ENCODE measurements at regions not wholly inside any gene's neighbourhood (a gene's known extent, or its start where the extent isn't known, plus 50 kb on each side); places are given as distances from the start of the nearest gene placed in this dataset.

DNA sequence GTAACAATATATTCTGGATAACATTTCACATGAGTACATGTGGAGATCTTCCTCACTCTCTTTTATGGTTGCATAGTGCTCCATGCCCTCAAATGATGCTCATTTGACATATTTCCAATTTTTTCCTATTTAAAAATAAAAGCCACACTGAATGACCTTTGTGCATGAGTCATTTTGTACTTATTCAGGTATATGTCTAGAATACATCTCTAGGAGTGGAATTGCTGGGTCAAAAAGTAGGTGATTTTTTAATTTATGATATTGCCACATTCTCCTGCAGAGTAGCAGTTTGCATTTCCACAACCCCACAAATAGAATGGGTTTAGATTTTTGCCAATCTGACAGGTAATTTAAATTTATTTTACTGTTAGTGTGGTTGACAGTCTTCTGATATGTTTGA is 104.8 kb downstream of the RPAP3 start:
- Histone ChIP-seq H3K27ac (no peak overlapping the region), H3K4me3 (no peak overlapping the region), H3K9ac (ENCODE audit: low read depth in 2 of 2, low read length in 2 of 2) (no peak overlapping the region), H3K36me3 (no peaks in the 10 kb centered on the region), H3K27me3 (no peaks in the 10 kb centered on the region), H3K9me3 (no peaks in the 10 kb centered on the region), H3K4me1 (no peaks in the 10 kb centered on the region)
- TF ChIP-seq, protein P1, sequence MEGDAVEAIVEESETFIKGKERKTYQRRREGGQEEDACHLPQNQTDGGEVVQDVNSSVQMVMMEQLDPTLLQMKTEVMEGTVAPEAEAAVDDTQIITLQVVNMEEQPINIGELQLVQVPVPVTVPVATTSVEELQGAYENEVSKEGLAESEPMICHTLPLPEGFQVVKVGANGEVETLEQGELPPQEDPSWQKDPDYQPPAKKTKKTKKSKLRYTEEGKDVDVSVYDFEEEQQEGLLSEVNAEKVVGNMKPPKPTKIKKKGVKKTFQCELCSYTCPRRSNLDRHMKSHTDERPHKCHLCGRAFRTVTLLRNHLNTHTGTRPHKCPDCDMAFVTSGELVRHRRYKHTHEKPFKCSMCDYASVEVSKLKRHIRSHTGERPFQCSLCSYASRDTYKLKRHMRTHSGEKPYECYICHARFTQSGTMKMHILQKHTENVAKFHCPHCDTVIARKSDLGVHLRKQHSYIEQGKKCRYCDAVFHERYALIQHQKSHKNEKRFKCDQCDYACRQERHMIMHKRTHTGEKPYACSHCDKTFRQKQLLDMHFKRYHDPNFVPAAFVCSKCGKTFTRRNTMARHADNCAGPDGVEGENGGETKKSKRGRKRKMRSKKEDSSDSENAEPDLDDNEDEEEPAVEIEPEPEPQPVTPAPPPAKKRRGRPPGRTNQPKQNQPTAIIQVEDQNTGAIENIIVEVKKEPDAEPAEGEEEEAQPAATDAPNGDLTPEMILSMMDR (IDR thresholded peaks at IDR 0.05), result no peak
- DNase-seq, result no peak
- intact Hi-C loops (cut with DNase I), result no loop called here

DNA sequence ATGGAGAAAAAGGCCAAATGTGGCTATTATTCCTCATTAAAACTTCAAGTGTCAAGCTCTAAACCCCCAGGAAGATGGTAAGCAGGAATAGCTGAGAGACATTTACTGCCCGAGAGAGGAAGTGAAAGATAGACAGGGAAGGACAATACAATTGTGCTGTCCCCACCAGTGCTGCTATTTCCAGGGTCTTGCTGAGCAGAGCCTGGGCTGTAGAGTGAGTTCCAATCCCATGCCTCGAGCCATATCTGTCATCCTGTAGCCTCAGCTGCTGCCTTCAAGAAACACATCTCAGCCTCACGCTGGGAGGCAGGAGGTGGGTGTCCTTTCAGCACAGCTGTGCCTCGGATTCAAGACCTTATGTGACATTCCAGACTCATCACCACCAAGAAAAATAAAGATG is 114.0 kb downstream of the RPAP3 start:
- H3K9ac ChIP-seq (ENCODE audit: low read depth in 2 of 2, low read length in 2 of 2), result no peak overlapping the region
- H3K27me3 ChIP-seq, result no peaks in the 10 kb centered on the region
- intact Hi-C loops (cut with DNase I), result no loop called here
- TF ChIP-seq, protein P1 (IDR thresholded peaks at IDR 0.05), result no peak
- no peak for DNase-seq
- H3K27ac ChIP-seq, result no peak overlapping the region
- H3K36me3 ChIP-seq, result no peaks in the 10 kb centered on the region
- H3K9me3 ChIP-seq, result no peaks in the 10 kb centered on the region
- no peak overlapping the region for H3K4me3 ChIP-seq
- no peaks in the 10 kb centered on the region for H3K4me1 ChIP-seq

DNA sequence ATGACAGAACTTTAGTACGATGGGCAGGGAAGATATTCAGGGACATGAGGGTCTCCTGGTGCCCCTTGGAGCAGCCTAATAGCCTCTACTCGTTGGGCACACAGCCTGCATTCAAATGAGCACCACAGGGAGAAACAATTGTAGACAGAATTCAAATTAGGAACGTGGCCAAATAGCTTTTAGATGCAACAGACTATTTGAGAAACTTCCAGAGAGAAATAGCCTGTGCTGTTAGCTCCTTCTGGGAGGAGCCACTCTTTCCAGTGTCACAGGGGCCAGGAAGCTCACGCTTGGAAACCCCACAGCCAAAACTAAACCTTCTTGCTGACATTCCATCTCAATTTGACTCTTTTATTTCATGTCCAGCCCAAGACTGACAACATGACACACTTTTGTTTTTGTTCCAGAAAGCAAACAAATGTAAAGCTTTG is 114.5 kb downstream of the RPAP3 start:
- Histone ChIP-seq H3K4me1 (no peaks in the 10 kb centered on the region), H3K9me3 (no peaks in the 10 kb centered on the region), H3K27me3 (no peaks in the 10 kb centered on the region), H3K27ac (no peak overlapping the region), H3K9ac (ENCODE audit: low read depth in 2 of 2, low read length in 2 of 2) (no peak overlapping the region), H3K36me3 (no peaks in the 10 kb centered on the region), H3K4me3 (no peak overlapping the region)
- intact Hi-C loops (cut with DNase I), result no loop called here
- no peak for DNase-seq
- TF ChIP-seq, protein P1 (IDR thresholded peaks at IDR 0.05), result no peak

DNA sequence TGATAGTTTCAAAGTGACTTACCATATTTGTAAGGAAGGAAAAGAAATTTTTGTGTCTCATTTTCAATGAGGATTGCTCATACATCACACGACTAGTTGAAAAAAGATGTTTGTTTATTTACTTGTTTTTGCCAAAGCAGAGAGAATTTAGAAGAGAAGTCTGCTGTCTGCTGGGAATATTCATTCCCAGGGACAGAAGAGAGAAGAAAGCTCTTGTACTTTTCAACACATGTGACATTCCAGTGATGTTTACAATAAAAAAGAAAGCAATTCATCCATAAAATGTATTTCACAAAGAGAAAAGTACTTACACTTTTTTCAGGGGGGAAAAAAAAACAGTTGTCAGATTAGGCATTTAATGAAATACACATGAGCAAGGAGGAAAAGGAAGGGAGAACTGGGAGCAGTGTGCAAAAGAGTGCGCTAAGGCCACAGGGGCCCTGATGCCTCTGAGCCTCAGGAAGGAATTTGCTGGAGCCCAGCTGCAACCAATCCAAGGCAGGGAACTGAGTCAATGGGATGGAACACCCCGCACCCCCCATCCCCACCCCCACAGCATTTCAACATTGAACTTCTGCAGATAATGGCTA is 115.0 kb downstream of the RPAP3 start:
- Histone ChIP-seq H3K9me3 (no peaks in the 10 kb centered on the region), H3K9ac (ENCODE audit: low read depth in 2 of 2, low read length in 2 of 2) (no peak overlapping the region), H3K27me3 (no peaks in the 10 kb centered on the region), H3K4me3 (no peak overlapping the region), H3K27ac (no peak overlapping the region), H3K36me3 (no peaks in the 10 kb centered on the region), H3K4me1 (no peaks in the 10 kb centered on the region)
- TF ChIP-seq, protein P1 (IDR thresholded peaks at IDR 0.05), result no peak
- no peak for DNase-seq
- intact Hi-C loops (cut with DNase I), result no loop called here

DNA sequence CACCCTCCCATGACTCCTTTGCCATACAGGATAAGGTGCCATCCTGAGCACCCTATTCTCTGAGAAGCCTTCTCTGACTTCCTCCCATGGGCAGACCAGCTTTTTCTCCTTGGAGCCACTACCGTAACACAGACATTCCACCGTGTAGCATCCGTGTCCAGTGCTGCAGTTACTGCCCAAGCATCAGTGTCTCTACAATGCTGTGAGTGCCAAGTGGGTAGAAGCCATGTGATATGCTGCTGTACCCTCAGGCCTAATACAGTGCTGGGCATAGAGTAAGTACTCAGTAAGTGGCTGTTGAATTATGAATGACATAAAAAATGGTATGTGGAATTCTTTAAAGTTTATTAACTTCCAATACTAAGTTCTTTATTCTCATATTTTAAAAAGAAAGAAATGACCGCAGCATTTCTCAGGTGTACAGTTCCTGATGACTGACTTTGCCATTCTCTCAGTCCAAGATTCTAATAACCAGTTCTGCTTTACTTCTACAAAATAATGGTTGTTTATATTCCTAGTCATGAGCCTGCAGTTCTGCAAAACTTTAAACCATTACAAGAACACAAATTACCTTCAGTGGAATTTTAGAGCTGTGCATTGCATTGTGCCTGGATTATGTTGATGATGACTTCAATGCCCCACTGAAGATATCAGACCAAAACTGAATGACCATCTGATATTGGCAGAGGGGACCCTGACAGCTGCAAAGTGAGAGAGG is 118.7 kb downstream of the RPAP3 start:
- DNase-seq, result no peak
- H3K27ac ChIP-seq, result no peak overlapping the region
- no peaks in the 10 kb centered on the region for H3K36me3 ChIP-seq
- TF ChIP-seq, protein P1 (IDR thresholded peaks at IDR 0.05), result no peak
- intact Hi-C loops (cut with DNase I), result no loop called here
- no peaks in the 10 kb centered on the region for H3K27me3 ChIP-seq
- no peak overlapping the region for H3K9ac ChIP-seq (ENCODE audit: low read depth in 2 of 2, low read length in 2 of 2)
- no peaks in the 10 kb centered on the region for H3K9me3 ChIP-seq
- no peaks in the 10 kb centered on the region for H3K4me1 ChIP-seq
- no peak overlapping the region for H3K4me3 ChIP-seq

All from colonic mucosa (tissue), 4 donors.